ENCODE measurements at regions not wholly inside any gene's neighbourhood (a gene's known extent, or its start where the extent isn't known, plus 50 kb on each side); places are given as distances from the start of the nearest gene placed in this dataset.

- TF ChIP-seq CTCF (conservative IDR thresholded peaks at IDR 0.05) (no peak), EZH2 (IDR thresholded peaks at IDR 0.05; ENCODE audit: low read depth) (no peak)
Measured at GRCh38 chr13:89806594-89806993, 1540.9 kb upstream of the MIR17HG start.
